GM23338 (cell line): ENCODE measurements at regions not wholly inside any gene's neighbourhood (a gene's known extent, or its start where the extent isn't known, plus 50 kb on each side); places are given as distances from the start of the nearest gene placed in this dataset.
A peak's percentile ranks its signal among the peaks of the same experiment; 100 is the strongest.

ENCODE experiments used
- ATAC-seq: fragments of 200-7000 bp; cut with Tn5 transposase; 3 replicates; pipeline ENCODE4 v1.9.1; 2020
- DNase-seq: peaks from one replicate; pipeline ENCODE4 v3.0.0-alpha.2; 2015; ENCODE audit warnings: low spot score
- H2AFZ ChIP-seq: fragments of 200-600 bp; sonication (generic); 2 replicates; pipeline ENCODE4 v1.8.0; 2016; ENCODE audit warnings: antibody characterized with exemption, mild to moderate bottlenecking, moderate library complexity
- H3F3A ChIP-seq: fragments of 200-600 bp; sonication (generic); replicated peaks from 2 replicates; pipeline ENCODE4 v1.8.0; 2017; ENCODE audit warnings: antibody characterized with exemption, mixed run types, low read depth
- H3K27ac ChIP-seq: fragments of 200-600 bp; sonication (generic); 2 replicates; pipeline ENCODE4 v1.6.1; 2016; ENCODE audit warnings: low read depth
- H3K27me3 ChIP-seq: fragments of 200-600 bp; sonication (generic); 2 replicates; pipeline ENCODE4 v1.8.0; 2016; ENCODE audit warnings: mild to moderate bottlenecking, mixed run types, moderate library complexity; ENCODE audit not compliant: insufficient read depth
- H3K36me3 ChIP-seq: fragments of 200-600 bp; sonication (generic); 2 replicates; pipeline ENCODE4 v1.8.0; 2016; ENCODE audit warnings: mild to moderate bottlenecking; ENCODE audit not compliant: insufficient read depth
- H3K4me1 ChIP-seq: fragments of 200-600 bp; sonication (generic); 2 replicates; pipeline ENCODE4 v1.8.0; 2016; ENCODE audit warnings: mild to moderate bottlenecking, moderate library complexity; ENCODE audit not compliant: insufficient read depth
- H3K4me2 ChIP-seq: fragments of 200-600 bp; sonication (generic); 2 replicates; pipeline ENCODE4 v1.7.1; 2017; ENCODE audit warnings: mixed run types
- H3K4me3 ChIP-seq: fragments of 200-600 bp; sonication (generic); 2 replicates; pipeline ENCODE4 v1.6.1; 2016; ENCODE audit warnings: mixed run types
- H3K79me2 ChIP-seq: fragments of 200-600 bp; sonication (generic); replicated peaks from 2 replicates; pipeline ENCODE4 v1.8.0; 2017; ENCODE audit warnings: mild to moderate bottlenecking; ENCODE audit not compliant: insufficient read depth
- H3K9me2 ChIP-seq: fragments of 200-600 bp; sonication (generic); 2 replicates; pipeline ENCODE4 v1.8.0; 2017; ENCODE audit not compliant: insufficient read depth
- H4K20me1 ChIP-seq: fragments of 200-600 bp; sonication (generic); replicated peaks from 2 replicates; pipeline ENCODE4 v1.8.0; 2017; ENCODE audit warnings: mild to moderate bottlenecking; ENCODE audit not compliant: insufficient read depth
- H3K27ac Mint-ChIP-seq: 2 replicates; pipeline ENCODE4 v1.8.0; 2020; ENCODE audit warnings: inconsistent platforms, mild to moderate bottlenecking, moderate library complexity, mixed read lengths
- H3K27me3 Mint-ChIP-seq: 3 replicates; pipeline ENCODE4 v1.8.0; 2022; ENCODE audit warnings: low read depth, mild to moderate bottlenecking, moderate library complexity, mixed read lengths, inconsistent platforms; ENCODE audit not compliant: insufficient read depth, poor library complexity
- H3K36me3 Mint-ChIP-seq: 3 replicates; pipeline ENCODE4 v1.8.0; 2021; ENCODE audit warnings: low read depth, mild to moderate bottlenecking, inconsistent platforms, moderate library complexity, mixed read lengths
- H3K4me1 Mint-ChIP-seq: 3 replicates; pipeline ENCODE4 v1.8.0; 2020; ENCODE audit warnings: mild to moderate bottlenecking, inconsistent platforms, mixed read lengths
- H3K4me3 Mint-ChIP-seq: 3 replicates; pipeline ENCODE4 v1.8.0; 2021; ENCODE audit warnings: moderate library complexity, mild to moderate bottlenecking, inconsistent platforms, mixed read lengths
- H3K9me3 Mint-ChIP-seq: 3 replicates; pipeline ENCODE4 v1.8.0; 2020; ENCODE audit warnings: moderate library complexity, mild to moderate bottlenecking, inconsistent platforms, mixed read lengths
- NANOG ChIP-seq: IDR thresholded peaks from 2 replicates; pipeline ENCODE4 v1.6.1; 2016; ENCODE audit warnings: antibody characterized with exemption, borderline replicate concordance
- POLR2AphosphoS5 ChIP-seq: IDR thresholded peaks from 2 replicates; pipeline ENCODE4 v1.6.1; 2016; ENCODE audit warnings: antibody characterized with exemption, low read depth
- ZNF114 ChIP-seq: fragments of 250-450 bp; sonication (Bioruptor Pico); IDR thresholded peaks from 2 replicates; pipeline ENCODE4 v1.5.0; 2020; ENCODE audit warnings: mild to moderate bottlenecking, moderate library complexity
- TF ChIP-seq, protein P1 (sequence below): fragments of 250-450 bp; sonication (Bioruptor Pico); IDR thresholded peaks from 2 replicates; pipeline ENCODE4 v1.5.0; 2020; ENCODE audit warnings: mild to moderate bottlenecking, moderate library complexity
- TF ChIP-seq, protein P2 (sequence below): IDR thresholded peaks from one replicate; pipeline ENCODE4 v1.6.1; 2018; ENCODE audit warnings: antibody characterized with exemption; ENCODE audit not compliant: unreplicated experiment

DNA sequence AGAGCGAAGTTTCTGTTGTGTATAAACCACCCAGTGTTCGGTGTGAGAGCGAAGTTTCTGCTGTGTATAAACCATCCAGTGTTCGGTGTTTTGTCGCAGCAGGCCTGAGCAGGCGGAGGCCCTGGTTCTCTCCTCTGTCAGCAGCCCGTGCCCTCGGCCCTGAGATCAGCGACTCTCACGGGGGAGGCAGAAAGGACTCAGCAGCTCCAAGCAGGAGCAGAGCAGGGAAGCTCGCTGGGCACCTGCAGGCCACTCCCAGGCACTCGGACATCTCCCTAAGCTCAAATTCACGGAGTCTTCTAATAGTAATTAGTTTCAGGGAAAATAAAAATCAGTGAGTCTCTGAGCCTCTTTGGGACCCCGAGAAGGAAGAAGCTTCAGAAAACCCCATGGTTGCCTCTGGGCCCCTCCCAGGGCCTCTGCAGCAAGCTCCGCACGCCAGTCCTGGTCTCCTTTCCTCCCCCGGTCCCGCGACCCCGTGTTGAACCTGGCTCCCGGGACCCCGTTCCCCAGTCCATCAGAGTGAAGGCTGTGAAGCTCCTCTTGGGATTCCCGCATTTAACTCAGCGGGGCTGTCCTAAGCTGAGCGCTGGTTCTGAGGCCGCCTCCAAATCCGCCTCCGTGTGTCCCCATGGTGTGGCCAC is 81.9 kb upstream of the ADAMTS2 start:
- no peak for TF ChIP-seq POLR2AphosphoS5
- TF ChIP-seq, protein P1, sequence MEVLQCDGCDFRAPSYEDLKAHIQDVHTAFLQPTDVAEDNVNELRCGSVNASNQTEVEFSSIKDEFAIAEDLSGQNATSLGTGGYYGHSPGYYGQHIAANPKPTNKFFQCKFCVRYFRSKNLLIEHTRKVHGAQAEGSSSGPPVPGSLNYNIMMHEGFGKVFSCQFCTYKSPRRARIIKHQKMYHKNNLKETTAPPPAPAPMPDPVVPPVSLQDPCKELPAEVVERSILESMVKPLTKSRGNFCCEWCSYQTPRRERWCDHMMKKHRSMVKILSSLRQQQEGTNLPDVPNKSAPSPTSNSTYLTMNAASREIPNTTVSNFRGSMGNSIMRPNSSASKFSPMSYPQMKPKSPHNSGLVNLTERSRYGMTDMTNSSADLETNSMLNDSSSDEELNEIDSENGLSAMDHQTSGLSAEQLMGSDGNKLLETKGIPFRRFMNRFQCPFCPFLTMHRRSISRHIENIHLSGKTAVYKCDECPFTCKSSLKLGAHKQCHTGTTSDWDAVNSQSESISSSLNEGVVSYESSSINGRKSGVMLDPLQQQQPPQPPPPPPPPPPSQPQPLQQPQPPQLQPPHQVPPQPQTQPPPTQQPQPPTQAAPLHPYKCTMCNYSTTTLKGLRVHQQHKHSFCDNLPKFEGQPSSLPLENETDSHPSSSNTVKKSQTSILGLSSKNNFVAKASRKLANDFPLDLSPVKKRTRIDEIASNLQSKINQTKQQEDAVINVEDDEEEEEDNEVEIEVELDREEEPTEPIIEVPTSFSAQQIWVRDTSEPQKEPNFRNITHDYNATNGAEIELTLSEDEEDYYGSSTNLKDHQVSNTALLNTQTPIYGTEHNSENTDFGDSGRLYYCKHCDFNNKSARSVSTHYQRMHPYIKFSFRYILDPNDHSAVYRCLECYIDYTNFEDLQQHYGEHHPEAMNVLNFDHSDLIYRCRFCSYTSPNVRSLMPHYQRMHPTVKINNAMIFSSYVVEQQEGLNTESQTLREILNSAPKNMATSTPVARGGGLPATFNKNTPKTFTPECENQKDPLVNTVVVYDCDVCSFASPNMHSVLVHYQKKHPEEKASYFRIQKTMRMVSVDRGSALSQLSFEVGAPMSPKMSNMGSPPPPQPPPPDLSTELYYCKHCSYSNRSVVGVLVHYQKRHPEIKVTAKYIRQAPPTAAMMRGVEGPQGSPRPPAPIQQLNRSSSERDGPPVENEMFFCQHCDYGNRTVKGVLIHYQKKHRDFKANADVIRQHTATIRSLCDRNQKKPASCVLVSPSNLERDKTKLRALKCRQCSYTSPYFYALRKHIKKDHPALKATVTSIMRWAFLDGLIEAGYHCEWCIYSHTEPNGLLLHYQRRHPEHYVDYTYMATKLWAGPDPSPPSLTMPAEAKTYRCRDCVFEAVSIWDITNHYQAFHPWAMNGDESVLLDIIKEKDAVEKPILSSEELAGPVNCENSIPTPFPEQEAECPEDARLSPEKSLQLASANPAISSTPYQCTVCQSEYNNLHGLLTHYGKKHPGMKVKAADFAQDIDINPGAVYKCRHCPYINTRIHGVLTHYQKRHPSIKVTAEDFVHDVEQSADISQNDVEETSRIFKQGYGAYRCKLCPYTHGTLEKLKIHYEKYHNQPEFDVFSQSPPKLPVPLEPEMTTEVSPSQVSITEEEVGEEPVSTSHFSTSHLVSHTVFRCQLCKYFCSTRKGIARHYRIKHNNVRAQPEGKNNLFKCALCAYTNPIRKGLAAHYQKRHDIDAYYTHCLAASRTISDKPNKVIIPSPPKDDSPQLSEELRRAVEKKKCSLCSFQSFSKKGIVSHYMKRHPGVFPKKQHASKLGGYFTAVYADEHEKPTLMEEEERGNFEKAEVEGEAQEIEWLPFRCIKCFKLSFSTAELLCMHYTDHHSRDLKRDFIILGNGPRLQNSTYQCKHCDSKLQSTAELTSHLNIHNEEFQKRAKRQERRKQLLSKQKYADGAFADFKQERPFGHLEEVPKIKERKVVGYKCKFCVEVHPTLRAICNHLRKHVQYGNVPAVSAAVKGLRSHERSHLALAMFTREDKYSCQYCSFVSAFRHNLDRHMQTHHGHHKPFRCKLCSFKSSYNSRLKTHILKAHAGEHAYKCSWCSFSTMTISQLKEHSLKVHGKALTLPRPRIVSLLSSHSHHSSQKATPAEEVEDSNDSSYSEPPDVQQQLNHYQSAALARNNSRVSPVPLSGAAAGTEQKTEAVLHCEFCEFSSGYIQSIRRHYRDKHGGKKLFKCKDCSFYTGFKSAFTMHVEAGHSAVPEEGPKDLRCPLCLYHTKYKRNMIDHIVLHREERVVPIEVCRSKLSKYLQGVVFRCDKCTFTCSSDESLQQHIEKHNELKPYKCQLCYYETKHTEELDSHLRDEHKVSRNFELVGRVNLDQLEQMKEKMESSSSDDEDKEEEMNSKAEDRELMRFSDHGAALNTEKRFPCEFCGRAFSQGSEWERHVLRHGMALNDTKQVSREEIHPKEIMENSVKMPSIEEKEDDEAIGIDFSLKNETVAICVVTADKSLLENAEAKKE = no peak
- TF ChIP-seq, protein P2, sequence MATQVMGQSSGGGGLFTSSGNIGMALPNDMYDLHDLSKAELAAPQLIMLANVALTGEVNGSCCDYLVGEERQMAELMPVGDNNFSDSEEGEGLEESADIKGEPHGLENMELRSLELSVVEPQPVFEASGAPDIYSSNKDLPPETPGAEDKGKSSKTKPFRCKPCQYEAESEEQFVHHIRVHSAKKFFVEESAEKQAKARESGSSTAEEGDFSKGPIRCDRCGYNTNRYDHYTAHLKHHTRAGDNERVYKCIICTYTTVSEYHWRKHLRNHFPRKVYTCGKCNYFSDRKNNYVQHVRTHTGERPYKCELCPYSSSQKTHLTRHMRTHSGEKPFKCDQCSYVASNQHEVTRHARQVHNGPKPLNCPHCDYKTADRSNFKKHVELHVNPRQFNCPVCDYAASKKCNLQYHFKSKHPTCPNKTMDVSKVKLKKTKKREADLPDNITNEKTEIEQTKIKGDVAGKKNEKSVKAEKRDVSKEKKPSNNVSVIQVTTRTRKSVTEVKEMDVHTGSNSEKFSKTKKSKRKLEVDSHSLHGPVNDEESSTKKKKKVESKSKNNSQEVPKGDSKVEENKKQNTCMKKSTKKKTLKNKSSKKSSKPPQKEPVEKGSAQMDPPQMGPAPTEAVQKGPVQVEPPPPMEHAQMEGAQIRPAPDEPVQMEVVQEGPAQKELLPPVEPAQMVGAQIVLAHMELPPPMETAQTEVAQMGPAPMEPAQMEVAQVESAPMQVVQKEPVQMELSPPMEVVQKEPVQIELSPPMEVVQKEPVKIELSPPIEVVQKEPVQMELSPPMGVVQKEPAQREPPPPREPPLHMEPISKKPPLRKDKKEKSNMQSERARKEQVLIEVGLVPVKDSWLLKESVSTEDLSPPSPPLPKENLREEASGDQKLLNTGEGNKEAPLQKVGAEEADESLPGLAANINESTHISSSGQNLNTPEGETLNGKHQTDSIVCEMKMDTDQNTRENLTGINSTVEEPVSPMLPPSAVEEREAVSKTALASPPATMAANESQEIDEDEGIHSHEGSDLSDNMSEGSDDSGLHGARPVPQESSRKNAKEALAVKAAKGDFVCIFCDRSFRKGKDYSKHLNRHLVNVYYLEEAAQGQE = no peak
- no peak for TF ChIP-seq ZNF114 (CRISPR knock-in tag)
- TF ChIP-seq NANOG = no peak
- H4K20me1 ChIP-seq = no peaks in the 10 kb centered on the region
- peaks cover 7% of the 10 kb centered on the region for H3K9me3 Mint-ChIP-seq
- H3F3A ChIP-seq = no peaks in the 10 kb centered on the region
- peak overlapping the region; percentile 78 for H2AFZ ChIP-seq
- H3K27me3 Mint-ChIP-seq = peaks cover 3% of the 10 kb centered on the region
- no peaks in the 10 kb centered on the region for H3K36me3 ChIP-seq
- DNase-seq (peak; percentile 34), ATAC-seq (peak; percentile 72)
- H3K27ac Mint-ChIP-seq = no peak overlapping the region; the same call in 1 of the 2 replicates
- no peak overlapping the region for H3K4me2 ChIP-seq
- no peaks in the 10 kb centered on the region; the same call in 2 of the 3 replicates for H3K36me3 Mint-ChIP-seq
- H3K4me3 Mint-ChIP-seq = no peak overlapping the region
- peaks cover 11% of the 10 kb centered on the region for H3K4me1 Mint-ChIP-seq
- no peak overlapping the region for H3K4me3 ChIP-seq
- H3K27ac ChIP-seq = no peak overlapping the region
- no peaks in the 10 kb centered on the region for H3K4me1 ChIP-seq
- no peaks in the 10 kb centered on the region for H3K9me2 ChIP-seq
- H3K79me2 ChIP-seq = no peaks in the 10 kb centered on the region
- no peaks in the 10 kb centered on the region for H3K27me3 ChIP-seq
